GM12892 (cell line): ENCODE measurements at regions not wholly inside any gene's neighbourhood (a gene's known extent, or its start where the extent isn't known, plus 50 kb on each side); places are given as distances from the start of the nearest gene placed in this dataset.
"Not testable (repeated sequence)": the region's sequence is repeated elsewhere in the genome, so short reads cannot be mapped to it uniquely, and the experiment has no call there.

Source experiments
- DNase-seq: peaks from one replicate; pipeline ENCODE4 v3.0.0; 2011; ENCODE audit not compliant: insufficient read length
- FAIRE-seq: peaks from 2 replicates; lab custom pipeline; 2011; peaks lifted over from hg19 to GRCh38; lab: Jason Lieb, UNC
- POLR2A ChIP-seq: IDR thresholded peaks from 2 replicates; pipeline ENCODE4 v1.6.1; 2011; ENCODE audit warnings: low read depth, low read length, control low read depth
- POLR2AphosphoS5 ChIP-seq: IDR thresholded peaks from 2 replicates; pipeline ENCODE4 v1.6.1; 2011; ENCODE audit warnings: low read depth, low read length, control low read depth
- TAF1 ChIP-seq: IDR thresholded peaks from 2 replicates; pipeline ENCODE4 v1.6.1; 2011; ENCODE audit warnings: low read depth, mild to moderate bottlenecking, control low read depth, low read length, borderline replicate concordance

GRCh38 chr2:66153941-66154340 lies 281.0 kb upstream of the MEIS1 start:
- no peak for FAIRE-seq
- TF ChIP-seq TAF1 (no peak), POLR2A (no peak), POLR2AphosphoS5 (no peak)
- no peak for DNase-seq

- DNase-seq (no peak), FAIRE-seq (no peak)
- TF ChIP-seq POLR2AphosphoS5 (no peak), POLR2A (no peak), TAF1 (no peak)
These were observed 289.4 kb upstream of the MEIS1 start for GRCh38 chr2:66145490-66145889.

- not testable (repeated sequence) for DNase-seq, FAIRE-seq
These were observed 290.6 kb upstream of the MEIS1 start for GRCh38 chr2:66144324-66144723.

GRCh38 chr2:66137606-66138130 lies 297.3 kb upstream of the MEIS1 start:
- FAIRE-seq = no peak
- TF ChIP-seq POLR2A = no peak
- TF ChIP-seq TAF1 = no peak
- no peak for TF ChIP-seq POLR2AphosphoS5
- DNase-seq = no peak

DNA sequence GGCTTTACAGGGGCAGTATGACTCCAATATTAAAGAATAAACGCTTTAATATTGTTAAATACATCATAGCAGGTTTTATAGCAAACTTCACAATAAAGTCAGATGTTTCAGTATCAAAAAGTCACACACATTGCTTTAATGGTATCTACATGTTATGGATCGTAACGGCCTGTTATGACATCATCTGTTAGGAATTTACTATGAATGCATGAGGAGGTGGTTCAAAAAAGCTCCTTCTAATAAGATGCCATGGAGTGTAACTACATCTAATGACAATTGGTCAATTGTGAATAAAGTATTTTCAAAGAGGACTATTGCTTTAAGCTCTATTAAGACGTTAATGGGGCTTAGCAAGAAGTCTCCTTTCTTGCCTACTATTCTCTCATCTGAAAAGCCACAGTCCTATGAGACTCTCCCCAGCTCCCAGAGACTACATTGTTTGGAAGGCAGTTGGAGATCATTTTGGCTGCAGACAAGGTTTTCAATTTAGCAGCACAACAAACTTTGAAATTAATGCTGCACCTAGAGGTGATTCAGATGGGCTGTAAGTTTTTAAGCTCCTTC lies 300.7 kb upstream of the MEIS1 start:
- DNase-seq (no peak), FAIRE-seq (no peak)
- TF ChIP-seq TAF1 (no peak), POLR2AphosphoS5 (no peak), POLR2A (no peak)

DNA sequence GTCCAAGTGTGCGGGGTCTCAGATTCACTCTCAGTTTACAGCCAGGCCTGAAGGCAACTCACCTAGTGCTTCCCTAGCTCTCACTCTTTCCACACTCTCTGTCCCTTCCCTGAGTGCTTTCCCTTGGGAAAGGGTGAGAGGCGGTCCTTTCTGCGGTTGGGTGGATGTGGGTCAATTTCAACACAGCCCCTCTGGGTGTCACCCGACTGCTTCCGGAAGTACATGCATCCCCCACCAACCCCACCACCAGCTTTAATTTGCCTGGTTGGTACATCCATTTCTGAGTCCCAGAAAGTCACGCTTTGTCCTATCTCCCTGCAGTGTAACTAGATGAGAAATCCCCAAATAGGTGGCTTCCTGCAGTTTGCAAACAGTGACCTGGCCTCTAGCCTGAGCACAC lies 307.3 kb upstream of the MEIS1 start:
- TF ChIP-seq POLR2A (no peak), TAF1 (no peak), POLR2AphosphoS5 (no peak)
- no peak for DNase-seq
- FAIRE-seq = no peak

DNA sequence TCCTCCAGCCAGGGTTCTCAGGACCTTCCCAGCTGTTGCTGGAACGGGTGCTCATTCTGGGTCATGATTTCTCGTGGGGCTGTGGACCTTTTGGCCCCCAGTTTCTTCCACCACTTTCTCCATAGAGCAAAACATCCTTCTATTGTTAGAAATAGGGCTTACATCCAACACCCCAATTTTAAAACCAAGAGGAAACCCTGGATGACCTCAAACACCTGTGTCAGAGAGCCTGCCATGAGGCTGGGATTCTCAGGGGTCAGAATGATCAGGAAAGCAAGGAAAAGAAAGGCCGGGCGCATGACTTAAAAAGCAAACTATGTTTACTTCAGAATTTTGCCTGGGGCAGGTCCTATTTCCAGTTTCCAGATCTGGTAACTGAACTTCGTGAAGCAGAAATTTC lies 307.9 kb upstream of the MEIS1 start:
- FAIRE-seq = no peak
- no peak for DNase-seq
- TF ChIP-seq POLR2A (no peak), TAF1 (no peak)

DNA sequence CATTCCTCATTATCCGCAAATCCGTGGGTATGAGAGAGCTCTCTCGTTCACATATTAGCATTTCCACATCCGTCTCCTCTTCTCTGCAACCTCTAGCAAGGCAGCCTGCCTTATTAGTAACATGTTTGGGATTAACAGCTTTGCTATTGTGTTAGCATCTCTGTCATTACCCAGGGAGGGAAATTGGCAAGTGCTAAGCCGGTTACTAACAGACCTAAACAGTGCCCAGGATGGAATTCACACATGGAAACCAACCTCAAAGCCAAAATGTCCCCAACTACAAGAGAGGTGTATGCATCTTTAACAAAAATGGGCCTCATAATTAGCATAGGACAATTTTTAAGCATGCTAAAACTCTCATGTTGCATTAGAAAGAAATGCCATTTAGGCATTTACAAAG lies 309.0 kb upstream of the MEIS1 start:
- FAIRE-seq = no peak
- TF ChIP-seq POLR2AphosphoS5 = no peak
- no peak for TF ChIP-seq TAF1
- TF ChIP-seq POLR2A = no peak
- no peak for DNase-seq

GRCh38 chr2:66122516-66122915 lies 312.4 kb upstream of the MEIS1 start:
- TF ChIP-seq POLR2AphosphoS5 (no peak), TAF1 (no peak), POLR2A (no peak)
- no peak for FAIRE-seq

GRCh38 chr2:66121946-66122345 lies 313.0 kb upstream of the MEIS1 start:
- DNase-seq = no peak
- no peak for FAIRE-seq
- TF ChIP-seq TAF1 = no peak
- TF ChIP-seq POLR2AphosphoS5 = no peak
- no peak for TF ChIP-seq POLR2A

More at GRCh38 chr2:66122516-66122915, 312.4 kb upstream of the MEIS1 start:
- no peak for DNase-seq

DNA sequence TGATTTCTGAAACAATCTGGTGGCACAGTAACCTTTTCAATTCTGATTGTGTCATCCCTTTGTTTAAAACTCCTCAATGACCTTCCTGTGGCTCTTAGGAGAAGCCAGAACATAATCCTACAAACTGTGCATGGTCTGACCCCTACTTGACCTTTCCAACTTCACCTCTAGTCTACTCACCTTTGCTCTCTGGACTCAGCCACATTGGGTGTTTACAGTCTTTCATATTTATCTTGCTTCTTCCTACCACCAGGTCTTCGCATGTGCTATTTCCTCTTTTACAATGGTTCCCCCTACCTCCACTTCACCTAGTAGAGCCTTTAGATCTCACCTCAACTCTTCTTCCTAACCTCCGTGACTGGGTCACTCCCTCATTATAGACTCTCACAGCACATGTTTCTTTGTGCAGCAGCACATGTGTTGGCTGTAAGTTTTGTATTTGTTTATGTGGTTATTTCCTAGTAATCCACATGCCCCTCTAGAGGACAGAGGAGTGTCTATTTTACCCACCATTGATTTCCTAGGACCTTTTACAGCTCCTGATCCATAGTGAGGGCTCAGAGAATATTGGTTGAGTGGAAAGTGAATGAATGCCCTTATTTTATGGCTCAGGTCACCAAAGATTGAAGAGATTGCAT lies 320.8 kb upstream of the MEIS1 start:
- no peak for FAIRE-seq
- DNase-seq = no peak
- TF ChIP-seq POLR2A (no peak), TAF1 (no peak), POLR2AphosphoS5 (no peak)

DNA sequence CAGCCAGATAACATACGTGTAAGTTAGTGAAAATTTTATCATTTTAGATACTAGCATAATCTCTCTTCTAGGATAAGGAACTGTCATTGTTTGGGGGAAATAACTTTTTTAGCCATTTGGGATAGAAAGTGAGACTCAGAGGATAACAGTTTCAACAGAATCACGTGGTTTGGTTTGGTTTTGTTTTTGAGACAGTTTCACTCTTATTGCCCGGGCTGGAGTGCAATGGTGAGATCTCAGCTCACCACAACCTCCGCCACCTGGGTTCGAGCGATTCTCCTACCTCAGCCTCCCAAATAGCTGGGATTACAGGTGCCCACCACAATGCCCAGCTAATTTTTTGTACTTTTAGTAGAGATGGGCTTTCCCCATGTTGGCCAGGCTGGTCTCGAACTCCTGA lies 323.2 kb upstream of the MEIS1 start:
- no peak for FAIRE-seq
- no peak for TF ChIP-seq TAF1
- TF ChIP-seq POLR2A = no peak
- TF ChIP-seq POLR2AphosphoS5 = no peak

DNA sequence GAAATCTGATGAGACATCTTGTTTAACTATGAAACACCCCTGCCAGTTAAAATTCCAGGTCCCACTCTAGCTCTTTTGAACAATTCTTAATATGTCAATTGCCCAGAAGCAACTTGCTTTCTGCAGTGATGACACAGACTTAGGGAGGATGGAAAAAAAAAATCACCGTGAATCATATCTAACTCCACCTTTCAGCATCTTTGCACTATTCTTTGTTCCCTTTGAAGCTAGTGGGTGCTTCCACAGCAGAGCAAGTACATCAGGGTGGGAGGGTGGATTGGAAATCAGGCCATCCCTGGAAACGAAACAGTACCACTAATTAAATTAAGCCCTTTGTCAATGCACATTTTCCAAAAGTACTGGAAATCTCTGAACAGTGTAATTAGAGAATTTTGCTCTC lies 324.3 kb upstream of the MEIS1 start:
- DNase-seq = no peak
- no peak for FAIRE-seq
- TF ChIP-seq POLR2AphosphoS5 (no peak), TAF1 (no peak), POLR2A (no peak)

More for the DNA sequence above, 323.2 kb upstream of the MEIS1 start:
- no peak for DNase-seq

DNA sequence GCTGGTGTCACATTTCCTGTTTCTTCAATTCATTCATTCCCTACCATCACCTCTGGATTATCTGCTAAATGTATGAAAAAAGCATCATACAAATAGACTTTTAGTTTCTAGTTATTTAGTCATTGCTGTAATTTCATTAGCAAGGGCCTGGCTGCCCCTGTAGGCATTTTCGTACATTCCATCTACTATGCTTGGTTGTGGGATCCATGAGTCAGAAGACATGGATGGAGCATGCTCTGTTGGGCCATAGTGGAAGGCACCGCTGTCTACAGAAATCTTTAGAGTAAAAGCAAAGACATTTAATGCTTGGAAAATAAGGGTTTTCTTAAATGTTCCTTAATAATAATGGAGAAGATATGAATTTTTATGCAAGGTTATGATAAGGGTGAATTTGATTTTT lies 324.8 kb upstream of the MEIS1 start:
- FAIRE-seq (no peak), DNase-seq (no peak)
- TF ChIP-seq TAF1 = no peak
- no peak for TF ChIP-seq POLR2AphosphoS5
- no peak for TF ChIP-seq POLR2A
